Stimulated activated CD4-positive, alpha-beta T cell treated with anti-CD3 and anti-CD28 coated beads, Interleukin-1b, Interleukin-23, amount 100 ng/mL, for 24 hours (primary cell): ENCODE measurements at regions not wholly inside any gene's neighbourhood (a gene's known extent, or its start where the extent isn't known, plus 50 kb on each side); places are given as distances from the start of the nearest gene placed in this dataset.
"Not testable (repeated sequence)": the region's sequence is repeated elsewhere in the genome, so short reads cannot be mapped to it uniquely, and the experiment has no call there.

Experiments
- DNase-seq, 4 experiments: peaks; one replicate each; pipeline ENCODE4 v3.0.0-alpha.2; 2020; ENCODE audit warnings: low read depth in 4 of 4, low spot score in 1 of 4

- DNase-seq: no peak
These were observed 111.0 kb upstream of the ANKRD30BL start for GRCh38 chr2:132272713-132273112.

- DNase-seq: not testable (repeated sequence)
These were observed 111.8 kb upstream of the ANKRD30BL start for GRCh38 chr2:132273585-132273984.

- no peak for DNase-seq
These were observed 112.2 kb upstream of the ANKRD30BL start for GRCh38 chr2:132274000-132274399.

GRCh38 chr2:132275396-132275795 lies 113.6 kb upstream of the ANKRD30BL start:
- no peak for DNase-seq

GRCh38 chr2:132276571-132276981 lies 114.8 kb upstream of the ANKRD30BL start:
- no peak for DNase-seq

GRCh38 chr2:132278267-132278666 lies 116.5 kb upstream of the ANKRD30BL start:
- DNase-seq: no peak

GRCh38 chr2:132279344-132279743 lies 117.6 kb upstream of the ANKRD30BL start:
- DNase-seq: no peak

- DNase-seq: no peak
These were observed 118.3 kb upstream of the ANKRD30BL start for GRCh38 chr2:132279930-132280615.

- no peak for DNase-seq
These were observed 119.2 kb upstream of the ANKRD30BL start for GRCh38 chr2:132280912-132281311.

GRCh38 chr2:132282104-132282503 lies 120.4 kb upstream of the ANKRD30BL start:
- DNase-seq: not testable (repeated sequence)

GRCh38 chr2:132282911-132283310 lies 121.2 kb upstream of the ANKRD30BL start:
- no peak for DNase-seq

- not testable (repeated sequence) for DNase-seq
These were observed 124.6 kb upstream of the ANKRD30BL start for GRCh38 chr2:132286289-132286911.

- DNase-seq: not testable (repeated sequence)
These were observed 126.2 kb upstream of the ANKRD30BL start for GRCh38 chr2:132287910-132288309.

- DNase-seq: not testable (repeated sequence)
These were observed 127.4 kb upstream of the ANKRD30BL start for GRCh38 chr2:132289138-132289537.

- DNase-seq: not testable (repeated sequence)
These were observed 126.8 kb upstream of the GPR39 start for GRCh38 chr2:132289812-132290211.

- not testable (repeated sequence) for DNase-seq
These were observed 115.8 kb upstream of the GPR39 start for GRCh38 chr2:132300592-132301378.

GRCh38 chr2:132304661-132305380 lies 111.8 kb upstream of the GPR39 start:
- not testable (repeated sequence) for DNase-seq

GRCh38 chr2:132307613-132308198 lies 108.9 kb upstream of the GPR39 start:
- not testable (repeated sequence) for DNase-seq

- DNase-seq: not testable (repeated sequence)
These were observed 107.4 kb upstream of the GPR39 start for GRCh38 chr2:132309203-132309602.

- DNase-seq: not testable (repeated sequence)
These were observed 101.1 kb upstream of the GPR39 start for GRCh38 chr2:132315546-132315945.
